ENCODE measurements at regions not wholly inside any gene's neighbourhood (a gene's known extent, or its start where the extent isn't known, plus 50 kb on each side); places are given as distances from the start of the nearest gene placed in this dataset.

GRCh38 chr9:85421641-85422040, 320.1 kb downstream of the AGTPBP1 start:
- H3K9me3 ChIP-seq (ENCODE audit: control insufficient read depth, low read depth, low read length), result no peaks in the 10 kb centered on the region
- dilution Hi-C loops (cut with MboI; ENCODE audit: extremely low pct_ligation_motif_present, low sequenced_read_pairs), result no loop called here
- H3K4me3 ChIP-seq (ENCODE audit: control insufficient read depth in 2 of 3, extremely low read depth in 1 of 3, insufficient read depth in 2 of 3, low read depth in 1 of 3, low read length in 3 of 3), result no peak overlapping the region
- H3K27me3 ChIP-seq (ENCODE audit: control insufficient read depth, extremely low read depth, insufficient read depth, low read length), result peaks cover 4% of the 10 kb centered on the region
- no peaks in the 10 kb centered on the region for H3K4me1 ChIP-seq (ENCODE audit: control insufficient read depth, extremely low read depth, insufficient read depth, low read length)
- no peaks in the 10 kb centered on the region for H3K36me3 ChIP-seq (ENCODE audit: control insufficient read depth in 2 of 2, extremely low read depth in 1 of 2, insufficient read depth in 2 of 2, low read length in 2 of 2)
- no peaks in the 10 kb centered on the region for H3K79me2 ChIP-seq (ENCODE audit: control insufficient read depth, insufficient read depth, low read length)
- H3K4me2 ChIP-seq (ENCODE audit: control insufficient read depth, extremely low read depth, insufficient read depth, low read depth, low read length), result no peak overlapping the region
- TF ChIP-seq CTCF (optimal IDR thresholded peaks at IDR 0.05 in 1 of 3, IDR thresholded peaks at IDR 0.05 in 1 of 3, conservative IDR thresholded peaks at IDR 0.05 in 1 of 3; ENCODE audit: extremely low read depth in 1 of 3, insufficient read depth in 2 of 3, low read length in 3 of 3) (no peak), EZH2 (IDR thresholded peaks at IDR 0.05; ENCODE audit: low read length) (no peak)
- H3K27ac ChIP-seq (ENCODE audit: control insufficient read depth, insufficient read depth, low read length), result no peak overlapping the region
- no peak for FAIRE-seq
- no peaks in the 10 kb centered on the region for H3K9me1 ChIP-seq (ENCODE audit: control insufficient read depth, extremely low read depth, insufficient read depth, low read length)
- no peak overlapping the region for H3K9ac ChIP-seq (ENCODE audit: control insufficient read depth, extremely low read depth, insufficient read depth, low read length)
- no peak overlapping the region for H2AFZ ChIP-seq (ENCODE audit: control insufficient read depth, low read length)
- no peak for DNase-seq (ENCODE audit: low read depth, low spot score)
- no peaks in the 10 kb centered on the region for H4K20me1 ChIP-seq (ENCODE audit: control insufficient read depth, extremely low read depth, insufficient read depth, low read length)

DNA sequence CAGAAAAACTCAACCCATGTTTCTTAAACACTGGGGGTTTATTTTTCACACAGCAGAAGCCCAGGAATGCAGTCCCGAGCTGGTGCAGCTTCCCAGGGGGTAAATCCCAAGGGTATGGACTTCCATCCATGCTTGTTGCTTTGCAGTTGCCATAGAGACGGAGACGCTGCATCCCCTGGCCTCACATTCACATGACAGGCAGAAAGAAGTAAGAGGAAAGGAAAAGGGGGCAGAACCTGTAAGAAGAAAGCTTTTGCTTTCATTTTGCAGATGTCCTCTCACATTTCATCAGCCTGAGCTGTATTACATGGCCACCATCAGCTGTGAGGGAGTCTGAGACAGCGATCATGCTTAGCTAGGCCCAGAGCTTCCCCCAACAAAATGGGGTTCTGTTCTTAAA, 321.0 kb downstream of the AGTPBP1 start:
- Histone ChIP-seq H3K36me3 (ENCODE audit: control insufficient read depth in 2 of 2, extremely low read depth in 1 of 2, insufficient read depth in 2 of 2, low read length in 2 of 2) (no peaks in the 10 kb centered on the region), H3K27ac (ENCODE audit: control insufficient read depth, insufficient read depth, low read length) (no peak overlapping the region), H3K9me3 (ENCODE audit: control insufficient read depth, low read depth, low read length) (no peaks in the 10 kb centered on the region), H3K4me3 (ENCODE audit: control insufficient read depth in 2 of 3, extremely low read depth in 1 of 3, insufficient read depth in 2 of 3, low read depth in 1 of 3, low read length in 3 of 3) (no peak overlapping the region), H3K9me1 (ENCODE audit: control insufficient read depth, extremely low read depth, insufficient read depth, low read length) (no peaks in the 10 kb centered on the region), H4K20me1 (ENCODE audit: control insufficient read depth, extremely low read depth, insufficient read depth, low read length) (no peaks in the 10 kb centered on the region), H3K4me1 (ENCODE audit: control insufficient read depth, extremely low read depth, insufficient read depth, low read length) (no peaks in the 10 kb centered on the region), H3K27me3 (ENCODE audit: control insufficient read depth, extremely low read depth, insufficient read depth, low read length) (peaks cover 4% of the 10 kb centered on the region), H2AFZ (ENCODE audit: control insufficient read depth, low read length) (no peak overlapping the region), H3K9ac (ENCODE audit: control insufficient read depth, extremely low read depth, insufficient read depth, low read length) (no peak overlapping the region), H3K79me2 (ENCODE audit: control insufficient read depth, insufficient read depth, low read length) (no peaks in the 10 kb centered on the region), H3K4me2 (ENCODE audit: control insufficient read depth, extremely low read depth, insufficient read depth, low read depth, low read length) (no peak overlapping the region)
- TF ChIP-seq CTCF (optimal IDR thresholded peaks at IDR 0.05 in 1 of 3, IDR thresholded peaks at IDR 0.05 in 1 of 3, conservative IDR thresholded peaks at IDR 0.05 in 1 of 3; ENCODE audit: extremely low read depth in 1 of 3, insufficient read depth in 2 of 3, low read length in 3 of 3) (no peak), EZH2 (IDR thresholded peaks at IDR 0.05; ENCODE audit: low read length) (no peak)
- FAIRE-seq (no peak), DNase-seq (ENCODE audit: low read depth, low spot score) (no peak)
- dilution Hi-C loops (cut with MboI; ENCODE audit: extremely low pct_ligation_motif_present, low sequenced_read_pairs), result no loop called here
